Neural cell (in vitro differentiated cells): ENCODE measurements at regions not wholly inside any gene's neighbourhood (a gene's known extent, or its start where the extent isn't known, plus 50 kb on each side); places are given as distances from the start of the nearest gene placed in this dataset.

Experiments
- H2AFZ ChIP-seq: fragments of 200-600, 300-800 bp; sonication (generic), shearing (Covaris generic); 2 replicates; pipeline ENCODE4 v1.6.0; 2014; ENCODE audit warnings: low read depth, mild to moderate bottlenecking, antibody characterized with exemption, low read length, moderate library complexity
- H3F3A ChIP-seq: fragments of 200-600 bp; shearing (Covaris generic); 2 replicates; pipeline ENCODE4 v1.6.1; 2016; ENCODE audit warnings: mild to moderate bottlenecking, moderate library complexity, mixed read lengths, antibody characterized with exemption, low read length; ENCODE audit not compliant: insufficient read depth, poor library complexity, severe bottlenecking
- H3K27ac ChIP-seq: fragments of 200-600, 300-800 bp; sonication (generic), shearing (Covaris generic); 2 replicates; pipeline ENCODE4 v1.5.1; 2014; ENCODE audit warnings: mild to moderate bottlenecking, low read length, moderate library complexity
- H3K27me3 ChIP-seq: fragments of 300-800, 200-600 bp; sonication (generic), shearing (Covaris generic); 2 replicates; pipeline ENCODE4 v1.6.0; 2014; ENCODE audit warnings: mild to moderate bottlenecking, low read depth, low read length, moderate library complexity; ENCODE audit not compliant: insufficient read depth
- H3K36me3 ChIP-seq: fragments of 300-800, 200-600 bp; sonication (generic), shearing (Covaris generic); 2 replicates; pipeline ENCODE4 v1.5.1; 2014; ENCODE audit warnings: mild to moderate bottlenecking, antibody characterized with exemption, low read length, moderate library complexity; ENCODE audit not compliant: insufficient read depth
- H3K4me2 ChIP-seq: fragments of 300-800, 200-600 bp; sonication (generic), shearing (Covaris generic); 2 replicates; pipeline ENCODE4 v1.6.0; 2014; ENCODE audit warnings: mild to moderate bottlenecking, low read length
- H3K4me3 ChIP-seq: fragments of 300-800, 200-600 bp; sonication (generic), shearing (Covaris generic); 2 replicates; pipeline ENCODE4 v1.5.1; 2014; ENCODE audit warnings: mild to moderate bottlenecking, low read length, moderate library complexity
- H3K79me2 ChIP-seq: fragments of 200-600 bp; shearing (Covaris generic); replicated peaks from 2 replicates; pipeline ENCODE4 v1.6.0; 2014; ENCODE audit warnings: mild to moderate bottlenecking, low read length, moderate library complexity; ENCODE audit not compliant: insufficient read depth
- H3K9ac ChIP-seq: fragments of 300-800, 200-600 bp; sonication (generic), shearing (Covaris generic); 2 replicates; pipeline ENCODE4 v1.6.1; 2016; ENCODE audit warnings: mild to moderate bottlenecking, low read length, mixed read lengths
- H3K9me2 ChIP-seq: fragments of 200-600 bp; shearing (Covaris generic); 2 replicates; pipeline ENCODE4 v1.6.1; 2016; ENCODE audit warnings: mild to moderate bottlenecking, low read length, mixed read lengths; ENCODE audit not compliant: insufficient read depth
- H3K9me3 ChIP-seq: fragments of 200-600, 300-800 bp; sonication (generic), shearing (Covaris generic); 2 replicates; pipeline ENCODE4 v1.6.1; 2016; ENCODE audit warnings: mild to moderate bottlenecking, mixed run types, low read length, moderate library complexity, mixed read lengths
- H4K20me1 ChIP-seq: fragments of 200-600 bp; shearing (Covaris generic); 2 replicates; pipeline ENCODE4 v1.6.1; 2016; ENCODE audit warnings: mild to moderate bottlenecking, mixed run types; ENCODE audit not compliant: insufficient read depth
- EP300 ChIP-seq: fragments of 450-650 bp; conservative IDR thresholded peaks from 2 replicates; pipeline ENCODE4 v1.6.1; 2014; ENCODE audit warnings: antibody characterized with exemption, mild to moderate bottlenecking, moderate library complexity; ENCODE audit not compliant: poor library complexity, severe bottlenecking
- EZH2 ChIP-seq: fragments of 200-600, 300-800 bp; shearing (Covaris generic), sonication (generic); IDR thresholded peaks from 2 replicates; pipeline ENCODE4 v1.6.1; 2014; ENCODE audit warnings: antibody characterized with exemption, low read length, borderline replicate concordance, mild to moderate bottlenecking; ENCODE audit not compliant: insufficient read depth, poor library complexity, severe bottlenecking
- MXI1 ChIP-seq: fragments of 450-650 bp; conservative IDR thresholded peaks from 2 replicates; pipeline ENCODE4 v1.6.1; 2014; ENCODE audit warnings: antibody characterized with exemption, mild to moderate bottlenecking; ENCODE audit not compliant: poor library complexity, severe bottlenecking
- POLR2AphosphoS5 ChIP-seq: IDR thresholded peaks from 2 replicates; pipeline ENCODE4 v1.6.1; 2012
- RAD21 ChIP-seq: fragments of 450-650 bp; conservative IDR thresholded peaks from 2 replicates; pipeline ENCODE4 v1.6.1; 2014; ENCODE audit warnings: antibody characterized with exemption, mild to moderate bottlenecking, moderate library complexity
- SMC3 ChIP-seq: fragments of 450-650 bp; conservative IDR thresholded peaks from 2 replicates; pipeline ENCODE4 v1.6.1; 2014; ENCODE audit warnings: antibody characterized with exemption, mild to moderate bottlenecking, moderate library complexity; ENCODE audit not compliant: poor library complexity
- TAF1 ChIP-seq: IDR thresholded peaks from 2 replicates; pipeline ENCODE4 v1.6.1; 2012; ENCODE audit warnings: low read depth
- TF ChIP-seq, protein P1 (sequence below): IDR thresholded peaks from 2 replicates; pipeline ENCODE4 v1.6.1; 2012; ENCODE audit warnings: borderline replicate concordance
- TF ChIP-seq, protein P2 (sequence below): fragments of 450-650 bp; IDR thresholded peaks from 2 replicates; pipeline ENCODE4 v1.5.1; 2014; ENCODE audit warnings: antibody characterized with exemption, mild to moderate bottlenecking, moderate library complexity; ENCODE audit not compliant: poor library complexity, severe bottlenecking

DNA sequence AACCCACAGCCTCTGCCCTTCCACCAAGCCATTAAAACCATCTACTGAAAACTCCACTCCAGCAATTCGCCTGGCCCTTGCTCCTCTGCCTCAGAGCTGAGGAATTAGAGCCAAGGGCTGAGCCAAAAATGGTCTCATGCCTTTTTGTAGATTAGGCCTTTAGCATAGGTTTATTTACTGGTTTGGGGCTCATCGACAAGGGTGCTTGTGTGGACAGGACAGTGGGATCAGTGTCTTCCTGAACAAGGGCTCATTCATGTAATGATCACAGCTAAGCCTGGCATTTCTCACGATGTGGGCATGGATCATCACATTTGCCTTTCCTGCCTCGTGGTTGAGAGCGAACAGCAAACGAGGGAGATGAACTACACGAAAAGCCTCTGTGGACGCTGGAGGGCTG, 59.2 kb upstream of the PHF24 start:
- H3K36me3 ChIP-seq, result no peaks in the 10 kb centered on the region
- H3K27me3 ChIP-seq, result no peaks in the 10 kb centered on the region
- no peak overlapping the region for H3K4me2 ChIP-seq
- H2AFZ ChIP-seq, result no peak overlapping the region
- H3K9me3 ChIP-seq, result no peaks in the 10 kb centered on the region
- TF ChIP-seq SMC3 (no peak), TAF1 (no peak), POLR2AphosphoS5 (no peak), RAD21 (no peak), EZH2 (no peak), MXI1 (no peak), EP300 (no peak)
- TF ChIP-seq, protein P1, sequence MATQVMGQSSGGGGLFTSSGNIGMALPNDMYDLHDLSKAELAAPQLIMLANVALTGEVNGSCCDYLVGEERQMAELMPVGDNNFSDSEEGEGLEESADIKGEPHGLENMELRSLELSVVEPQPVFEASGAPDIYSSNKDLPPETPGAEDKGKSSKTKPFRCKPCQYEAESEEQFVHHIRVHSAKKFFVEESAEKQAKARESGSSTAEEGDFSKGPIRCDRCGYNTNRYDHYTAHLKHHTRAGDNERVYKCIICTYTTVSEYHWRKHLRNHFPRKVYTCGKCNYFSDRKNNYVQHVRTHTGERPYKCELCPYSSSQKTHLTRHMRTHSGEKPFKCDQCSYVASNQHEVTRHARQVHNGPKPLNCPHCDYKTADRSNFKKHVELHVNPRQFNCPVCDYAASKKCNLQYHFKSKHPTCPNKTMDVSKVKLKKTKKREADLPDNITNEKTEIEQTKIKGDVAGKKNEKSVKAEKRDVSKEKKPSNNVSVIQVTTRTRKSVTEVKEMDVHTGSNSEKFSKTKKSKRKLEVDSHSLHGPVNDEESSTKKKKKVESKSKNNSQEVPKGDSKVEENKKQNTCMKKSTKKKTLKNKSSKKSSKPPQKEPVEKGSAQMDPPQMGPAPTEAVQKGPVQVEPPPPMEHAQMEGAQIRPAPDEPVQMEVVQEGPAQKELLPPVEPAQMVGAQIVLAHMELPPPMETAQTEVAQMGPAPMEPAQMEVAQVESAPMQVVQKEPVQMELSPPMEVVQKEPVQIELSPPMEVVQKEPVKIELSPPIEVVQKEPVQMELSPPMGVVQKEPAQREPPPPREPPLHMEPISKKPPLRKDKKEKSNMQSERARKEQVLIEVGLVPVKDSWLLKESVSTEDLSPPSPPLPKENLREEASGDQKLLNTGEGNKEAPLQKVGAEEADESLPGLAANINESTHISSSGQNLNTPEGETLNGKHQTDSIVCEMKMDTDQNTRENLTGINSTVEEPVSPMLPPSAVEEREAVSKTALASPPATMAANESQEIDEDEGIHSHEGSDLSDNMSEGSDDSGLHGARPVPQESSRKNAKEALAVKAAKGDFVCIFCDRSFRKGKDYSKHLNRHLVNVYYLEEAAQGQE, result no peak
- TF ChIP-seq, protein P2, sequence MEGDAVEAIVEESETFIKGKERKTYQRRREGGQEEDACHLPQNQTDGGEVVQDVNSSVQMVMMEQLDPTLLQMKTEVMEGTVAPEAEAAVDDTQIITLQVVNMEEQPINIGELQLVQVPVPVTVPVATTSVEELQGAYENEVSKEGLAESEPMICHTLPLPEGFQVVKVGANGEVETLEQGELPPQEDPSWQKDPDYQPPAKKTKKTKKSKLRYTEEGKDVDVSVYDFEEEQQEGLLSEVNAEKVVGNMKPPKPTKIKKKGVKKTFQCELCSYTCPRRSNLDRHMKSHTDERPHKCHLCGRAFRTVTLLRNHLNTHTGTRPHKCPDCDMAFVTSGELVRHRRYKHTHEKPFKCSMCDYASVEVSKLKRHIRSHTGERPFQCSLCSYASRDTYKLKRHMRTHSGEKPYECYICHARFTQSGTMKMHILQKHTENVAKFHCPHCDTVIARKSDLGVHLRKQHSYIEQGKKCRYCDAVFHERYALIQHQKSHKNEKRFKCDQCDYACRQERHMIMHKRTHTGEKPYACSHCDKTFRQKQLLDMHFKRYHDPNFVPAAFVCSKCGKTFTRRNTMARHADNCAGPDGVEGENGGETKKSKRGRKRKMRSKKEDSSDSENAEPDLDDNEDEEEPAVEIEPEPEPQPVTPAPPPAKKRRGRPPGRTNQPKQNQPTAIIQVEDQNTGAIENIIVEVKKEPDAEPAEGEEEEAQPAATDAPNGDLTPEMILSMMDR, result no peak
- no peaks in the 10 kb centered on the region for H3K9me2 ChIP-seq
- H3K9ac ChIP-seq, result no peak overlapping the region
- no peak overlapping the region for H3K4me3 ChIP-seq
- no peaks in the 10 kb centered on the region for H3F3A ChIP-seq
- H3K27ac ChIP-seq, result no peak overlapping the region
- H4K20me1 ChIP-seq, result no peaks in the 10 kb centered on the region
- no peaks in the 10 kb centered on the region for H3K79me2 ChIP-seq

DNA sequence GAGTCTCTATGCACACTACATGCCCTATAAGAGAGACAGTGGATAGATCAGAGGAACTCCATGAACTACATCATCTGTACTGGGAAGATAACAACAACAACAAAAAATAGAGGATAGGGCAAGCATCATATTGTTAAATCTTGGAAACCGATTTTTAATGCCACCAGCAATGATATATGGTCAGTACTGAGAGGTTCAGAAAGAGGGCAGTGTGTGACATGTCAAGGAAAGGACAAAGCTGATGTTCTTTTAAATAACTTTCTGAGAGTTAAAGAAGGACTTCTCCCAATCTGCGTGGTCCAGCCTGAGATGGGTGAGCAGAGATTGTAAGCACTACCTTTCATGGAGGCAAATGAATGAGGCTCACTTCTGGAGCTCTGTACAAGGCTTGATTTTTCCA, 62.0 kb upstream of the PHF24 start:
- Histone ChIP-seq H3K9me3 (no peaks in the 10 kb centered on the region), H3K4me2 (no peak overlapping the region), H3K9me2 (no peaks in the 10 kb centered on the region), H4K20me1 (no peaks in the 10 kb centered on the region), H3F3A (no peaks in the 10 kb centered on the region), H3K4me3 (no peak overlapping the region), H3K36me3 (no peaks in the 10 kb centered on the region), H2AFZ (no peak overlapping the region), H3K79me2 (no peaks in the 10 kb centered on the region), H3K9ac (no peak overlapping the region), H3K27me3 (no peaks in the 10 kb centered on the region), H3K27ac (no peak overlapping the region)
- TF ChIP-seq EP300, result no peak
- TF ChIP-seq, protein P1, result no peak
- no peak for TF ChIP-seq EZH2
